Stimulated activated CD4-positive, alpha-beta T cell treated with anti-CD3 and anti-CD28 coated beads, Interleukin-1b, Interleukin-23, amount 100 ng/mL, for 4 hours (primary cell): ENCODE measurements at regions not wholly inside any gene's neighbourhood (a gene's known extent, or its start where the extent isn't known, plus 50 kb on each side); places are given as distances from the start of the nearest gene placed in this dataset.
"Not testable (repeated sequence)": the region's sequence is repeated elsewhere in the genome, so short reads cannot be mapped to it uniquely, and the experiment has no call there.

ENCODE experiments used
- DNase-seq, 2 donors: peaks; one replicate each; pipeline ENCODE4 v3.0.0-alpha.2; 2020; ENCODE audit warnings: low read depth in 2 of 2

GRCh38 chr6:3920321-3920720, 71.1 kb downstream of the FAM50B start:
- no peak for DNase-seq

- no peak for DNase-seq
Observed at GRCh38 chr6:3921663-3922062, 72.5 kb downstream of the FAM50B start.

- not testable (repeated sequence) for DNase-seq
Observed at GRCh38 chr6:3922619-3923018, 73.4 kb downstream of the FAM50B start.

DNA sequence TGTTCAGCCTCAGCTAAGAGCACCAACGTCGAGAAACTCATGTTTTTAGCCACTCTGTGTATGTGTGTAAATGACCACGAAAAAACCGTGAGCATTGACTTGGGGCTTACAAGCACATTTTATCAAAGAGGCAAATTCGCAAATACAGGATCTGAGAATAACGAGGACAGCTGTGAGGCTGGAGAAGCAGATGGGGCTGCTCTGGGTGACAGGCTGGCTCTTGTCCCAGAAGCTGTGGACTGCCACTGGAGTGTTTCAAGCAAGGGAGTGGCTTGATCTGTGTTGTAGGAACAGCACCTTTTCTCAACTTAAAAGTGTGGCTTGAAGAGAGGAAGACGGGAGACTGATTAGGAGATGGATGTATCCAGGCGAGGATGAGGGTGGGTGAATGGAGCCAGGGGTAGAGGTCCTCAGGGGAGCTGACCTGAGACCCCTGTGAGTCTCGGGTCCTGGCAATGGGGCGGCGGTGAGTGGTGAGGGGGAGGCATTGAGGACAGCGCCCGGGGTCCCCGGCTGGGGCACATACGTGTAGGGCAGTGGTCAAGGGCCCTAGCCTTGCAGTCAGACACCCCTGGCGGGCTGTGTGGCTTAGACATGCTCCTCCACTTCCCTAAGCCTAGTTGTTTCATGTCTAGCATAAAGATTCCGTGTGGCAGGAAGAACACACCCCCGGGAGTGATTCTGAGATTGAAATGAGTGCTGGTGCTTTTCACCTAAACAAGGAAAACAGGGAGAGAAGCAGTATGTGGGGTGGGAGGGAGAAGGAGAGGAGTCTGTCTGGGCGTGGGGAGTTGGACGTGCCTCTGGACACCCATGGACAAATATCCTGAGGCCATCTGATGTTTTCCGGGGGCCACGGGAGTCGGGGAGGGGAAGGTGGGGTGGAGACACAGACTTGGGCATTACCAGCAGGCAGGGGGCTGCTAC, 76.3 kb downstream of the FAM50B start:
- not testable (repeated sequence) for DNase-seq

GRCh38 chr6:3926150-3926482, 76.9 kb downstream of the FAM50B start:
- DNase-seq: no peak

DNA sequence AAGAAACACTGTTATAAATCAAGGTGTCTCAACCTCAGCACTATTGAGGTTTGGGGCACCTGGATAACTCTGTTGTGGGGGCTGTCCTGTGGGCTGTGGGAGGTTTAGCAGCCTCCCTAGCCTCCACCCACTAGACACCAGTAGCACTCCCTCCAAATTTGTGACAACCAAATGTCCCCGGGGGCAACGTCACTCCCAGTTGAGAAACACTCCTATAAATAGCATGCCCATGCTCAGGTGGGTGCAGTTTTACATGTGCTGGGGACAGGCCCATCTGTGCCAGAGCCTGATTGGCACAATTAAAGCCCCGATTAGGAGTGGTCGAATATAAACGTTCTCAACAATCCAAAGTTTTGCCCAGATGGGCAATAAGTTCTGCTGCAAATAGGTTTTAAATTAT, 78.9 kb downstream of the FAM50B start:
- no peak for DNase-seq

GRCh38 chr6:3929281-3929798, 80.2 kb downstream of the FAM50B start:
- no peak for DNase-seq

- no peak for DNase-seq
Observed at GRCh38 chr6:3937438-3937837, 88.3 kb downstream of the FAM50B start.

DNA sequence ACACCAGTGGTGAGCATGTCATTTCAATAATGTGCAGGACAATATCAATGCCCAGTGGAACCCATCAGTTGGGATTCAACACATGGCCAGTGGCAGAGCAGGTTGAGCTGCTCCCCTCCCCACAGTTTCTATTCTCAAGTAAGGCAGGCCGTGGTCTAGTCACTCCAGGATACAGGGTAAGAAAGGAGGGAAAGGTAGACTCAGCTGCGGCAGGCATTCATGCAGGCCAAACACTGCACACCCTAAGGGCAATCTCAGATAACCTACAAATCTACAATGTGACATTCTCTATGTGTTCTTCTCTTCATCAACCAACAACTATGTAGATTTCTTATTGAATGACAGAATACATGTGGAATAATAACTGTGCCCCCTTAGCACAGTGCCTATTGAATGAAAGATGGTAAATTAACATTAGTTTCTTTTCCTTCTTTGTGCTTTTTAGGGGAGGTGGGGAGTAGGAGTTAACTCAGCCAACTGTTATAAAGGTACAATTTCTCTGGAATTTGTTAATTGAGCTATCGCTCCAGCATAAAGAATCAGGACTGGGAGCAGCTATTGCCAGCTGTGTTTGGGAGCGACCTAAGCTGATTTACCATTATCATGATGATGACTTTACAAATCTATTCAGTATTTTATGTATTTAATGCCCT, 89.7 kb downstream of the FAM50B start:
- no peak for DNase-seq

GRCh38 chr6:3939368-3939958, 90.3 kb downstream of the FAM50B start:
- DNase-seq: no peak

- DNase-seq: no peak
Observed at GRCh38 chr6:3939964-3940363, 90.8 kb downstream of the FAM50B start.

DNA sequence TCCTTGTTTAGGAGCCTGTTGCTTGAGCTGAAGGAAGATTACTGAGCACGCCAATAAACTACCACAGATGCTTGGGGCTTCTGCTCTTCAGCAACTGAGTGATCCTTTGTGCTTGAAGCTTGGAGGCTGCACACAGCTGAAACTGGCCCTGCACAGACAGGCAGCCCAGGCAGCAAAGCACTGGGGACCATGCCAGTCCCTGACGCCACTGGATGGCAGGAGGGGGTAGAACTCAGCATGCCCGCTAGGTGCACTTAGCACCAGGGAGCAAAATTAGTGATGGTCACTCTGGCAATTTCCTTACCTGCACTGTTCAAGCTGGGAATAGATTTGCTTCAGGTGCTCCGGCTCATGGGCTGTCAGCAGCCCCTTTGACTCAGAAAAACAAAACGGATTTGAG, 91.5 kb downstream of the FAM50B start:
- no peak for DNase-seq

- no peak for DNase-seq
Observed at GRCh38 chr6:3943331-3943765, 94.2 kb downstream of the FAM50B start.

- DNase-seq: no peak
Observed at GRCh38 chr6:3944246-3944645, 95.1 kb downstream of the FAM50B start.

DNA sequence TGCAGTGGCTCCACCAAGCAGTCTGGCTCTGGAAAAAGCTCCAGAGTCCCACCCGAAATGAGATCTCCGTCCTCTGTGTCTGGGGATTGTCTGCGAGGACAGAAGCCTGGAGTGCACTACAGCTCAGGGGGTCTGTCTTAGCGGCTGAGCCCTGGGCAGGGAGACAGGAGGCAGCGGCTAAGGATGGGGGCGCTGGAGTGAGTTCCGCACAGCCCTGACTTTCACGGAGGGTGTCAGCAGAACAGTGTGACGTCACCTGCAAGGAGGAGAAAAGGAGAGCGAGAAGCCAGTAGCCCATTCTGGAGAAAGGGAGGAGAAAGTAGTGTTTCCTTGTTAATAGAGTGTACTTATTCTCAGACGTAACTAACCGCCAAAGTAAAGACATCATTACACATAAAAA, 97.6 kb downstream of the FAM50B start:
- no peak for DNase-seq

DNA sequence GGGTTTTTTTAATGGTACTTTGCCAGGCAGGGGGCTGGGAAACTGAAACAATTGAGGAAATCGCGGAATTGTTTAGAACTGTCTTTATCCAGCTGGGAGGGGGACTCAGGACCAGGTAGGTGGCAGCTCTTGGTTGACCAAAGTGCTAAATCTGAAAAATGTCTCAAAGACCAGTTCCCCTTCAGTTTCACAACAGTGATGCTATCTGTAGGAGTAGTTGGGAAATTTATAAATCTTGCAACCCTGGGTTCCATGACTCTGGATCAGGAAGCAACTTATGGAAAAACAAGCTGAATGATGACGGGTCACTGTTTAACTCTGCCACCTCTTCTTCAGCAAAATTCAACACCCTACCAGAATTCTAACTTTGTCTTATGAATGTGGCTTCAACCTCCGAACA, 99.7 kb downstream of the FAM50B start:
- DNase-seq: no peak

- no peak for DNase-seq
Observed at GRCh38 chr6:3949521-3949920, 100.3 kb downstream of the FAM50B start.

GRCh38 chr6:3956054-3956453, 106.9 kb downstream of the FAM50B start:
- DNase-seq: no peak

- no peak for DNase-seq
Observed at GRCh38 chr6:3957321-3957720, 108.1 kb downstream of the FAM50B start.

DNA sequence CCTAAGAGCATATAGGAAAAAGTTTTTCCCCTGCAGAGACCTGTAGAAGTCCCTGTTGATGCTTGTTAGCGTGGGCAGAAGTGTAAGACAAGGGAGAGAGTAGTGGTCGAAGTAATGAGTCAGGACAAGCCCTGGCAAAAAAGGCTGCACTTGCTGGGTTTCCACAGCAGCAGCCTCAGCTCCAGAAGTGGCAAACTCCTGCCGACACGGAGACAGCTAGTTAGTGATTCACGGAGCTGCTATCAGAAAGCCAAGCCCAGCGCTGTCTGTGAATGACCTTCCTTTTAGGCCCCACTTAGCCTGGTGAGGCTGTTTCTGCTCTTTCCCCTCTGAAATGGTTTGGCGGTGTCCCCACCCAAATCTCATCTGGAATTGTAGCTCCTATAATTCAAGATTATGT, 109.1 kb downstream of the FAM50B start:
- no peak for DNase-seq

DNA sequence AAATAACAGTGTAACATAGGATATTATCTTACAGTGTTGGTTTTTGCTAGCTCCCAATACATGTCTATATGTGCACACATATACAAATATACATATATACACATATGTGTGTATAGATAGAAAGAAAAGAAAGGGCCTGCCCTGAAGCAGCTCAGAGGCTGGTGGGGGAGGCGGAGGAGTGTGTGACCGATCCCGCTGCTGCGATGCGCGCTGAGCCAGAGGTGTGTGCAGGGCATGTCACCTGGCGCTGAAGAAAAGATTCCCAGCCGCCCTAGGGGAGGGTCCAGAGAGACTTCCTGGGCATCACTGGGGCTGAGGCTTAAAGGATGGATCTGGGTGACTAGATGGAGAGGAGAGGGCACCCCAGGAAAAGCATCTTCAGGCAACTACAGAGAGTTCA, 110.2 kb downstream of the FAM50B start:
- no peak for DNase-seq

- DNase-seq: no peak
Observed at GRCh38 chr6:3960754-3961361, 111.7 kb downstream of the FAM50B start.
